ENCODE measurements at regions not wholly inside any gene's neighbourhood (a gene's known extent, or its start where the extent isn't known, plus 50 kb on each side); places are given as distances from the start of the nearest gene placed in this dataset.
"Not testable (repeated sequence)": the region's sequence is repeated elsewhere in the genome, so short reads cannot be mapped to it uniquely, and the experiment has no call there.

GRCh38 chr6:150500568-150500967 is 99.1 kb upstream of the PLEKHG1 start:
- TF ChIP-seq POLR2AphosphoS5, CTCF, POLR2A, EP300 (IDR thresholded peaks at IDR 0.05): not testable (repeated sequence)

All from stomach (tissue), 4 donors.